NK-92 treated with Interleukin-12 subunit alpha and Interleukin-12 subunit beta, amount 100 ng/mL, for 24 hours (cell line): ENCODE measurements at regions not wholly inside any gene's neighbourhood (a gene's known extent, or its start where the extent isn't known, plus 50 kb on each side); places are given as distances from the start of the nearest gene placed in this dataset.

Experiments
- DNase-seq: peaks from one replicate; lab custom pipeline; 2025; lab: John Stamatoyannopoulos, UW

GRCh38 chr7:88431882-88432281, 125.2 kb upstream of the STEAP4 start:
- DNase-seq: no peak

GRCh38 chr7:88429382-88429781, 122.7 kb upstream of the STEAP4 start:
- DNase-seq: no peak

- no peak for DNase-seq
These were observed 95.8 kb upstream of the STEAP4 start for GRCh38 chr7:88402529-88402928.

GRCh38 chr7:88401009-88401623, 94.4 kb upstream of the STEAP4 start:
- no peak for DNase-seq

- no peak for DNase-seq
These were observed 93.1 kb upstream of the STEAP4 start for GRCh38 chr7:88399696-88400240.

- no peak for DNase-seq
These were observed 92.3 kb upstream of the STEAP4 start for GRCh38 chr7:88399036-88399435.

GRCh38 chr7:88398459-88398858, 91.8 kb upstream of the STEAP4 start:
- DNase-seq: no peak

GRCh38 chr7:88396948-88397322, 90.2 kb upstream of the STEAP4 start:
- DNase-seq: no peak

- peak; percentile 32 for DNase-seq
These were observed 89.7 kb upstream of the STEAP4 start for GRCh38 chr7:88396295-88396947.

GRCh38 chr7:88395715-88396114, 89.0 kb upstream of the STEAP4 start:
- DNase-seq: peak; percentile 8

GRCh38 chr7:88391247-88391646, 84.6 kb upstream of the STEAP4 start:
- DNase-seq: no peak

- DNase-seq: no peak
These were observed 80.7 kb upstream of the STEAP4 start for GRCh38 chr7:88387368-88387767.

GRCh38 chr7:88386665-88387156, 80.0 kb upstream of the STEAP4 start:
- DNase-seq: no peak

- DNase-seq: no peak
These were observed 70.7 kb upstream of the STEAP4 start for GRCh38 chr7:88377434-88377833.

- DNase-seq: no peak
These were observed 62.0 kb upstream of the STEAP4 start for GRCh38 chr7:88368686-88369085.

- no peak for DNase-seq
These were observed 60.2 kb upstream of the STEAP4 start for GRCh38 chr7:88366845-88367244.

GRCh38 chr7:88363869-88364268, 57.2 kb upstream of the STEAP4 start:
- no peak for DNase-seq

GRCh38 chr7:88363249-88363648, 56.6 kb upstream of the STEAP4 start:
- no peak for DNase-seq

- no peak for DNase-seq
These were observed 54.7 kb upstream of the STEAP4 start for GRCh38 chr7:88361357-88361756.

GRCh38 chr7:88358881-88359280, 52.2 kb upstream of the STEAP4 start:
- DNase-seq: no peak

- DNase-seq: no peak
These were observed 51.8 kb upstream of the STEAP4 start for GRCh38 chr7:88358526-88358838.

GRCh38 chr7:88357781-88358525, 51.3 kb upstream of the STEAP4 start:
- no peak for DNase-seq

- no peak for DNase-seq
These were observed 50.6 kb upstream of the STEAP4 start for GRCh38 chr7:88357294-88357693.
